Adrenal gland (tissue), 5 donors: ENCODE measurements at regions not wholly inside any gene's neighbourhood (a gene's known extent, or its start where the extent isn't known, plus 50 kb on each side); places are given as distances from the start of the nearest gene placed in this dataset.

Experiments used
- CTCF ChIP-seq, 6 experiments: fragments of 450-650 bp in 4 of 6; fragments of 200-600 bp in 2 of 6; sonication (generic) in 1 of 6; IDR thresholded peaks; 1 replicate in 5 of 6; 2 replicates in 1 of 6; pipeline versions ENCODE4 v1.5.1 to v1.8.0; 2016 to 2021; ENCODE audit warnings: antibody characterized with exemption in 6 of 6, mild to moderate bottlenecking in 2 of 6, moderate library complexity in 1 of 6
- POLR2A ChIP-seq, 2 donors: fragments of 450-650 bp; IDR thresholded peaks; one replicate each; pipeline ENCODE4 v1.6.1; 2017; ENCODE audit warnings: antibody characterized with exemption in 2 of 2, mild to moderate bottlenecking in 2 of 2, moderate library complexity in 1 of 2
- donor health status: DM: no; HTN: no; CAD: no.

DNA sequence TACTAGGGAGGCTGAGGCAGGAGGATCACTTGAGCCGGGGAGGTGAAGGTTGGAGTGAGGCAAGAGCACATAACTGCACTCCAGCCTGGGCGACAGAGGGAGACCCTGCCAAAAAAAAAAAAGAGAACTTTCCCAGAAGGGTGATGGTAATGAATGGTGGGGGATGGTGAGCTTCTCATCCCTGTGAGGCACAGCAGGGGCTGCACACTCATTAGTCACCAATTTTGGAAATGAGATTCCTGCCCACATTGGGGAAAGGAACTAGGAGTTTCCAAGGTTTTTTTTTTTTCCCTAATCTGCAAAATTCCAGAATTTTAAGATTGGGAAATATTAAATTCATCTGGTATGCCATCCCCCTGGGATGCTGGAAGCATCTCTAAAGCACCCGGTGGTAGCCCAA, 50.2 kb upstream of the SSBP3 start:
- no peak for TF ChIP-seq CTCF (IDR thresholded peaks at IDR 0.05)
- no peak for TF ChIP-seq POLR2A (IDR thresholded peaks at IDR 0.05)
